Erythroblast (primary cell): ENCODE measurements at regions not wholly inside any gene's neighbourhood (a gene's known extent, or its start where the extent isn't known, plus 50 kb on each side); places are given as distances from the start of the nearest gene placed in this dataset.

Experiments used
- DNase-seq, 2 experiments: peaks; one replicate each; lab custom pipeline; 2025; lab: John Stamatoyannopoulos, UW
- GATA1 ChIP-seq: IDR thresholded peaks from 2 replicates; pipeline ENCODE4 v1.6.1; 2011; ENCODE audit warnings: low read depth, mild to moderate bottlenecking, control low read depth, low read length, moderate library complexity
- POLR2A ChIP-seq: IDR thresholded peaks from 2 replicates; pipeline ENCODE4 v1.6.1; 2011; ENCODE audit warnings: mild to moderate bottlenecking, low read length

DNA sequence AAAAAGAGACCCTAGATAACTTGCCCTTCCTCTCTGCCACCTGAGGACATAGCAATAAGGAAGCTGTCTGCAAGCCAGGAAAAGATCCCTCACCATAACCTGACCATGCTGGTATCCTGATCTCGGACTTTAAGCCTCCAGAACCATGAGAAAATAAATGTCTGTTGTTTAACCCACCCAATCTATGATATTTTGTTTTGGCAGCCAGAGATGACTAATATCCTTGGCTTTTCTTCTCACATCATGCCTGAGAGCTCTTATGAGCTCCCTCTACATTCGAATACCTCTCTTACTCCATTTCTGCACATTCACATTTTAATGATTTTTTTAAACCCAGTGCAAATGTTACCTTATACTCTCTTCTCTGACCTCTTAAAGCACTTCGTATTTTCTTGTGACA is 214.0 kb upstream of the CHRM2 start:
- no peak for TF ChIP-seq POLR2A
- no peak for TF ChIP-seq GATA1

DNA sequence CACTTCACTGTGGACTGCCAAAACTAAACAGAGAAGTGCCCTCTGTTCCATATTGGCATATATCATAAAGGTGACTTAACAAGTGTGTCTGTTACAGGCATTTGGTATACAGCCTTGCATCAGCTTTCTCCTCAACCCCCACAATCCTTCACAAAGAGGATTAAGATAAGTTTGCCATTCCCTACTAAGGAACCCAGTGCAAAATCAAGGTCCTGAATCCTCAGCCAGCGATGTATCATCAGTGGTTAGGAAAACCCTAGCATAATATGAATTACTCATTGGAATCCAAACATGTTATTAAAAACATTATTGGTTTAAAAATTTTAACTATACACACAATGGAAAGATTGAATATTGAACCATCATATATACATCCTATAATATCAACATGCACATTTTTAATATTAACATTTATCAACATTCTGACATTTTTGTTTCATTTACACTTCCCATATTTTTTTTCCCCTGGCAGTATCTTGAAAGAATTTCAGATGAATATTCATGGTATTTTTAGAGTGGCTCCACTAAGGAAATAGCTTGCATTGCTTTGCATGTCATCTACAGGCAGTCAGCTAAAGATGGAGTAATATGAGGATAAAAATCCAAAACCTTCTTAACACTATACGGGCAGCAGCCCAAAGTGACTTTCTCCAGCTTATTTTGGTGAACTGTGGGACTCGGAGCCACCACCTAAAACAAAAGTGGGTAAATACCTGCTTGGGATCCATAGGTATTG is 215.6 kb upstream of the CHRM2 start:
- no peak for TF ChIP-seq GATA1
- no peak for TF ChIP-seq POLR2A
- DNase-seq = no peak

More for the DNA sequence above, 214.0 kb upstream of the CHRM2 start:
- no peak for DNase-seq

DNA sequence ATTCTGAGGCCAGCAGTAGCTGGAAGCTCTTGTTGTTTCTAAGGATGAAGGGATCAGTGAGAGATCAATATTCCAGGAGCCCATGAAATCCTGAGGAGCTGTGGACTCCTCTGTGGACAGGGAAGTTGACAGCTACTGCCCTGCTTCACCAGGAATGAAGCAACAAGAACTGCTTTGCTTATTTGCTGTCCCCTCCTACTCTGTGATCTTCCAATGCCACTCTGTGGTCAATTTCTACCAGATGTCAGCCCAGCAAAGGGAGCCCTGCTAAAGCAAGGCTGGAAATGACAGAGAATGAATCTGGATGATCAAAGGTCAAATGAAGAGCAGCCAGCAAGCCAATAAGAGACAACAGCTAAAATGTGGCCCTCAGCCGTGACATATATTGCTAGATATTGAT is 227.5 kb upstream of the CHRM2 start:
- TF ChIP-seq POLR2A (no peak), GATA1 (no peak)

DNA sequence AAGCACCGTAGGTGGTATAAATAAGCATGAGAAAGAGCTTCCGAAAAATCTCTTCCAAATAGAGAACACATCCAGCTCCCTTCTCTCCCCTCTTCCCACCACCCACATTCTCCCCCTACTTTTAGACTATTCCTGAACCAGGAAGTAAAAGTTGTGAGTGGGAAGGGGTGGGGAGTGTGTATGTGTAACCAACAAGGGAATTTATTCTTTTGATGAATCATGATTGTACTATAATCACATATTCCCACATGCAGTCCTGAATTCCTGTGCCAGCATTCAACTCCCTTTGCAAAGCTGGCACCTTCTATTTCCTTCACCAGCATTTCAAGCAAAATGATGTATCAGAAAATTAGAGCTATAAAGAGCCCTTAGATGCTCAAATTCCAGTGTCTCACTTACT is 230.6 kb upstream of the CHRM2 start:
- TF ChIP-seq GATA1 = no peak
- TF ChIP-seq POLR2A = no peak

More for the DNA sequence above, 227.5 kb upstream of the CHRM2 start:
- no peak for DNase-seq

DNA sequence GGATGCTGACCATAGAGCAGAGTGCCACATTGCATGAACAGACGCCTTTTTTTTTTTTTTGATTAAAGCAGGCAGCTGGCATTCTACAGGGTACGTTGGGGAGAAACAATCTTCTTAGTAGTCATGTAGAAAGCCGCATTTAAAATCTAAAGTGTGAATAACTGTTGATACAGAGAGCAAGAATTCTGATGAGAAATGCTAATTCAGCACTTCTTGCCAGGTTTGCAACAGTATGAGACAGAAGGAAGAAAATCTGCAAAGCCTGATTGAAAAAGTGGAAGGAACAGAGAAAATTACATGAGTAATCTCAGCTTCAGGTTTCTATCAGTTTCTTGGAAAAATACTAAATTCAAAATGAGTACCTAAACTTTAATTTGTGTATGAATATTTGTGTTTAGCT is 232.7 kb upstream of the CHRM2 start:
- TF ChIP-seq POLR2A = no peak
- no peak for TF ChIP-seq GATA1
- no peak for DNase-seq

More for the DNA sequence above, 230.6 kb upstream of the CHRM2 start:
- DNase-seq = no peak

DNA sequence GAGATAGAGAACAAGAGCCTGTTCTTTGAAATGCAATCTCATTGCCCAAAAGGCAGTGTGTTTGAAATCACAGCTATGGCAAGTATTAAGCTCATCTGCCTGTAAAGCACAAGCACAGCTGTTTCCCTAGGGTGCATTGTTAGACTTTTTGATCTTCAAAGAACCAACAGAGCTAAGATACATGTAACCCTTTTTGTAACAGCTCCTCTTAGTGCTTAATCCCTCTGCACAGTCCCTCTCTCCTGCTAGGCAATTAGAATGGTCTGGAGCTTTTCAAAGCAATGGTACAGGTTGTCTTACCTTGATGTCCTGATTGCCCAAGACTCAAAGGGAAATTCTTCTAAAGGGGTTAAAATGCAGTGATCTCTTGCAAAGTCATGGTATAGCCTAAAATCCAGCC is 249.6 kb upstream of the CHRM2 start:
- no peak for TF ChIP-seq POLR2A
- TF ChIP-seq GATA1 = no peak

DNA sequence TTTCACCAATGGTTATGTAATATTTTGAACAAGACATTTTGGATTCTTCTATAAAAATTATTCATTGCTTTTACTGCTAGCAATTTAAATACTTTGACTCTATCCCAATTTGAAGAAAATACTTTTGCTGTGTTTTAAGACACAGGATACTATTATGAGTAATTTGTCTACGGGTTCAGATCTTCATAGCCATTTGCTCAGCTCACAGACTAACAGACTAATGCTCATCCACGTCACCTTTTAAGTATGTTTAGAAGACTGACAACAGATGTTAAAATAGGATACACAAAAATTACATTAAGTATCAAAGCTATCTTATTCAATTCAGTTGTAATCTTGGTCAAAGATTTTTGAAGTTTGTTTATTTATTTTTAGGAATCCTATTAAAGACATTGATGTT is 251.3 kb upstream of the CHRM2 start:
- no peak for DNase-seq
- TF ChIP-seq POLR2A (no peak), GATA1 (no peak)

More for the DNA sequence above, 249.6 kb upstream of the CHRM2 start:
- DNase-seq = no peak

DNA sequence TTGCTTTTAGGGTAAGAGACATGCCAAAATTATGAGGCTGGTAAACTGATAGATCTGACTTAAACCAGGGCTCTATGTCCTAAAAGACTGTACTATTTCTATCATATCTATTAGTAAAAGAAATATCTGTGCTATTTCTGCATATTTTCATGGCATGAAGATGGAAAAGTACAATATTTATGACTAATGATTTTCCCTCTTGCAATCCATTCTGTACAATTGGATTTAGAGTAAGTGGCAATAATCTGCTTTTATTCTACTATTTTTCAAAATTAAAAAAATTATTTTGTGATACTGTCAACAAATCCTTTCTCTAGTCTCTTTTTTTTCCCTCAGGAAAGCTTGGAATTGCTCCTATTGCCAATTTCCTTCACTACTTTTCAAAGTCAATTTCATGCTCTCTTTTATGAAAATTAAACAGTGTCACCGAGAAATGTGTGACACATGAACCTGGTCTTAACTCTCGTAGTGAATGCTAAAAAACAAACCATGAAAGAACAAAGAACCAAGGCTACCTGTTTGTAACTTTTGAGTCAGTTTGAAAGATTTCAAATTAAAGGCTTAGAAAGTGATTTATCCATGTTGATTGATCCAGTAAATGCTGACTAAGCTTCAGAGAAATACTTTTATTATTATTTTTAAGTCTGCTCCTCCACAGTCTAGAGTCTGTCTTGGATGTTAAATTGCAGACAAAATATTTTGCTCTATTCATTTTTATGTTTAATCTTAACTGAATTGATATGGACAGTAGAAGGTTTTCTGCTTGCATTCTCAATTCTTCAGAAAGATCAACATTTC is 262.7 kb upstream of the CHRM2 start:
- TF ChIP-seq POLR2A (no peak), GATA1 (no peak)
- DNase-seq = no peak

DNA sequence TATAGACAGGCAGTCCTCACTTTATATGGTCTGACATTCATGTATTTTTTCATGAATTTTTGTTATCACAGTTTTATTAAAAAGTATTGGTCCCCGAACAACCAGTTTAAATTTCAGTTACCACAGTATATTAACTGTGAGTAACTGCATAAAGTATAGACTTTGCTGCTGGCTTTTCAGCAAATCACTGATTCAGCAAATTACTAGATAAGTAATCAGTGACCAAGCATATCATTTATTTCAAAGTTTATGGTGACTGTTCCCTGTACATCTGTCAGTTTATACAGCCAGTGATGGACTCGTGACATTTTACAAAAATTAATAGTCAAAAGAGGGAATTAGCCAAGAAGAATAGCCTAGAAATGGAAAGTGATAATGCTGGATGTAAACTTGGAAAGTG is 266.7 kb upstream of the CHRM2 start:
- no peak for DNase-seq
- TF ChIP-seq POLR2A (no peak), GATA1 (no peak)

DNA sequence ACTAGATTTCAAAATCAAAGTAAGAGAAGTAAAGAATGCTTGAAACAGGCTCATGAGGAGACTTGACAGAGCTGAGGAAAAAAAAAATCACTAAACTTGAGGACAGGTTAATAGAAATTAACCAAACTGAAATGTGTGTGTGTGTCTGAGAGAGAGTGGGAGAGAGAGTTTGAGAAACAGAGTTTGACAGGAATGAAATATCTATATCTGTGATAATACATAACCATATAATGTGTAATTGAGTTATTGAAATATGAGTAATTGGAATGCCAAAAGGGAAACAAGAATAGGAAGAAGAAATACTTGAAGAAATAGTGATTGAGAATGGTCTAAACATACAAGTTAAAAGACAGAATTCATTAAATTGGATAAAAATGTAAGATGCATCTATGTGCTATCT is 268.0 kb upstream of the CHRM2 start:
- no peak for DNase-seq
- TF ChIP-seq POLR2A (no peak), GATA1 (no peak)

DNA sequence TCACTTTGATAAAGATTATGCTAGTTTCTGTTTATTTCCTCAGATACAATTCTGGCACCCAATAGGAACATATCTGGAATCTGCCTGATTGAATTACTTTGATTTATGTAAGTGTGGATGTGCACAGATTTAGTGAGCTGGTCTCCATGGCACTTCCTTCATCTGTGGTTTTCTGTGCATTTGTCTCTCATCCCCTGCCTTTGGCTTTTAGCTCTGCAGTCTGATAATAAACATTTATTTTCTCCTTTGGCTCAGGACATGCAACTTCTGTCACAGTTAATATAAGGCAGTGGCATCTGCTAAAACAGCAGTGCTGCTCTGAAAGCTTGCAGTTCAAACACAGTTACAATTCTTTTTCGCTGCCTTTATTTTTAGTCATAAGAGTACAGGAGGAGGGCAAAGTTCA is 273.7 kb upstream of the CHRM2 start:
- DNase-seq = no peak
- no peak for TF ChIP-seq POLR2A

DNA sequence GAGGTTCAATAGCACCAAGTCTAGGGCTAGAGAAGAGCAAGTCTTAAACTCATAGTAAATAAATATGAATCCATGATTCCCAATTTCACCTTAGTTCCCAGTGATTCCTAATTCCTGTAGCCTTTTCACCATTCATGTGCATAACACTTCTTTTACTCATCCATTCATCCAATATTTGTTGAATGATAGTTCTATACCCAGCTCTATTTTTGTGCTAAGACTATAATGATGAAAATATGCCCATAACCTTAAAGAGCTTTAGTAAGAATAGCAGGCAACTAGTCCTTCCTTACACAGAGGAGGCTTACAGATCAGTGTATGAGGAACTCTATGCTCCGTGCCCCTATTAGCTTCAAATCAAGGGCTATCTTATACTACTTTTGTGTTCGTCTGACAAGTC is 280.2 kb upstream of the CHRM2 start:
- no peak for TF ChIP-seq GATA1
- no peak for DNase-seq

DNA sequence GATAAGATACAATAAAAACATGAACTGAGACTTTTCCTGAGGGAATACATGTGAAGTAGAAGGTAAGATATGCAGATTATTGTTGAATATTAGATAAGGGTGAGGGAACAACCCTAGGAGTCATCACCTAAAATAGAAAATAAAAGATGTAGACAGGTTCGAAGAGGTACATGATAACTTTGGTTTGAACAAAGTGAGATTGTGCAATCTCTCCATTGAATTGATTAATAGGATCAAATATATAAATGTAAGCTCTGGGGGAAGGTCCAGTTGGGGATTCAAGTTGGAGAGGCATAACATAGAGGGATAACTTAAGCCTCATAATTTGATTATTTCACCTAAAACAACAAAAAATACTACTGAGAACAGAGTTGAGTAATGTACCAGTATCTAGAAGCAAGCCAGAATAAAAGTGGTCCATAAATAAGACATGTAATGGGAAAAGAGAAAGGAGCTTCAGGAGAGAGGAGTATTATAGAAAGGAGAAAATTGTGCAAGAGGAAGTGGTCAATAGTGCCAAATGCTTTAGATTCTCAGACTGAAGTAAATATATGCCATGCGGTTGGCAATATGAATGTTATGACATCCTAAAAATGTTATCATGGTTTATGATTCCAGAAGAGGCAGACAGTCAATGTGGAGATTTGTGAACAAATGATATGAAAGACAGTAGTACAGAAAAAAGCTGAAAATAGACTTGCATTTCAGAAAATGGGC is 282.3 kb upstream of the CHRM2 start:
- TF ChIP-seq GATA1 (no peak), POLR2A (no peak)
- DNase-seq = no peak

DNA sequence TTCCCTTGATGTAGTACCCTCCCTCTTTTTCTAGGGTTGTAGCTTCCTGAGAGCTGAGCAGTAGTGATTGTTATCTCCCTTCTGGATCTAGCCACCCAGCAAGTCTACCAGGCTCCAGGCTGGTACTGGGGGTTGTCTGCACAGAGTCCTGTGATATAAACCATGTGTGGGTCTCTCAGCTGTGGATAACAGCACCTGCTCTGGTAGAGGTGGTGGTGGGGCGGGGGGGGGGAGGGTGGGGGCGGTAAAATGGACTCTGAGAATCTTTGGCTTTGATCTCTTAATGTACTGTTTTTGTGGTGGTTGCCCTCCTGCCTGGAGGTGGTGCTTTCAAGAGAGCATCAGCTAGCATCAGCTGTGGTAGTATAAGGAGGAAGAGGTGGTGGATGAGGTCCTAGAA is 302.0 kb upstream of the CHRM2 start:
- TF ChIP-seq POLR2A = no peak
- no peak for TF ChIP-seq GATA1
- no peak for DNase-seq
